ENCODE measurements at regions not wholly inside any gene's neighbourhood (a gene's known extent, or its start where the extent isn't known, plus 50 kb on each side); places are given as distances from the start of the nearest gene placed in this dataset.
"Not testable (repeated sequence)": the region's sequence is repeated elsewhere in the genome, so short reads cannot be mapped to it uniquely, and the experiment has no call there.

- not testable (repeated sequence) for DNase-seq (ENCODE audit: low spot score)
Observed at GRCh38 chr1:109857702-109858101, 52.9 kb upstream of the CSF1 start.

- DNase-seq (ENCODE audit: low spot score), result not testable (repeated sequence)
Observed at GRCh38 chr1:109855986-109856385, 54.7 kb upstream of the CSF1 start.

DNA sequence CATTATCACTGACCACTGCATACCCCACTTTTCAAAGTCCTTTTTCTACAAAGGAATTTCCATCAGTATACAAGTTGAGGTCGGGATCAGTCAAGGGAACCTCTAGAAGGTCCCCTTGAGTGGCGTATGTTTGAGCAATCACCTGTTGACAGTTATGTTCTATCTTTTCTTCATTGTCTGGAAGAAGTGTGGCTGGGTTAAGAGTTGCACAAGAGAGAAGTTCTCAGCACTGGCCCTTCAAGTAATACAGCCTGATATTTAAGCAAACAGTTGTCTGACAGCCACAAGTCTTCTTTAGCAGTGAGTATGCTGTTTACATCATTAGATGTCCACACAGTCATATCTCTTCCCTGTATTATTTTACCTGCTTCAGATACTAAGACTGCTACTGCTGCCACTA is 56.7 kb upstream of the CSF1 start:
- DNase-seq (ENCODE audit: low spot score), result not testable (repeated sequence)

DNA sequence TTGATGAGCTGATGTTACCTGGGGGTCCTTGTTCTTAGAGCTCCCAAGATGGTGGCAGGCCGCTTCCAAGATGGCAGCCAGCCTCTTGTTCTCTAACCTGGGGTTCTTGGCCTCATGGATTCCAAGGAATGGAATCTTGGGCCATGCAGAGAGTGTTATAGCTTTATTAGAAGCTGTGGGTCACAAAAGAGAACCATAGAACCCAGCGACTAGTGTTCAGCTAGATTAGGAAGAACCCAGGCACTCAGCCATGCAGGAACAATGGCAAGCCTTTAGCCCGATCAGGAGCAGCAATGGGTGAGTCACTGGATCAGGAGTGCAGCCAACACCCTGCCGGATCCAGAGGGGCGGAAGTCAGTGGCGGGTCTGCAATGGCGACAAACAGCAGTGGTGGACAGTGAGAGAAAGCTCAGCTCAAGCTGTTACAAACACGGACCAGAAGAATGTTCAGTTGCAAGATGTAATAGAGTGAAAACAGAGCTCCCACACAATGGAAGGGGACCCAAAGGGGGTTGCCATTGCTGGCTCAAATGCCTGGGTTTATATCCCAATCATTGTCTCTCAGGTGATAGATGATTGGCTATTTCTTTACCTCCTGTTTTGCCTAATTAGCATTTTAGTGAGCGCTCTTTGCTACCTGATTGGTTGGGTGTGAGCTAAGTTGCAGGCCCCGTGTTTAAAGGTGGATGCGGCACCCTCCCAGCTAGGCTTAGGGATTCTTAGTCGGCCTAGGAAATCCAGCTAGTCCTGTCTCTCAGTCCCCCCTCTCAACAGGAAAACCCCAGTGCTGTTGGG is 58.2 kb upstream of the CSF1 start:
- DNase-seq (ENCODE audit: low spot score), result peak; percentile 84

DNA sequence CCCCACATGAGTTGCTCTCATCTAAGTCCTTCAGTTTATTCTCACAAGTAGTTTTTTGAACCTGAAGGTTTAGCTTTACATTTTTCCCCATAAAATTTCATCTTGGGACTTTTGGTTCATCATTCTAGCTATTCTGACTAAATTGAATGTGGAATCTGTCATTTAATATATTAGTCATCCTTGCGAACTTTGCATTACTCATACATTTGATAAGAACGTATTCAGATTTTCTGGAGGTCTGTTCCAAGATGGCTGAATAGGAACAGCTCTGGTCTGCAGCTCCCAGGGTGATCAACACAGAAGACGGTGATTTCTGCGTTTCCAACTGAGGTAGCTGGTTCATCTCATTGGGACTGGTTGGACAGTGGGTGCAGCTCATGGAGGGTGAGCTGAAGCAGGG is 59.8 kb upstream of the CSF1 start:
- peak; percentile 46 for DNase-seq (ENCODE audit: low spot score)

DNA sequence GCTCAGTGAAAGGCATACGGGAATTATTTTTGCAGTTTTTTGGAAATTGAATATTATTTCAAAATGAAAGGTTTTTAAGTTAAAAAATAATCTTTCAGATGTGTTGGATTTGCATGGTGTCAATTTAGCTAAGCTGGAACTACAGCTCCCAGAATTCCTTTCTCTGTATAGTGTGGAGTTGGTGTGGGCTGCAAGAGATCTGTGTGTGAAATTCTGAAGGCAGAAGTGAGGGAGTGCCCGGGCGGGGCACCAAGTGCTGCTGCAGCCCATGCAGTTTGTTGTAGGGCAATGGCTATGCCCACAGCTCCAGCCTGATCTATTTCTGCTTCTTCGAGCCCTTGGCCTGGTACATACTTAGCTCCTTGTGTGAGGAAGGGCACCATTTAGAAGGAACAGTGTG is 60.5 kb upstream of the CSF1 start:
- no peak for DNase-seq (ENCODE audit: low spot score)

GRCh38 chr1:109849655-109850054 is 61.0 kb upstream of the CSF1 start:
- DNase-seq (ENCODE audit: low spot score), result no peak

DNA sequence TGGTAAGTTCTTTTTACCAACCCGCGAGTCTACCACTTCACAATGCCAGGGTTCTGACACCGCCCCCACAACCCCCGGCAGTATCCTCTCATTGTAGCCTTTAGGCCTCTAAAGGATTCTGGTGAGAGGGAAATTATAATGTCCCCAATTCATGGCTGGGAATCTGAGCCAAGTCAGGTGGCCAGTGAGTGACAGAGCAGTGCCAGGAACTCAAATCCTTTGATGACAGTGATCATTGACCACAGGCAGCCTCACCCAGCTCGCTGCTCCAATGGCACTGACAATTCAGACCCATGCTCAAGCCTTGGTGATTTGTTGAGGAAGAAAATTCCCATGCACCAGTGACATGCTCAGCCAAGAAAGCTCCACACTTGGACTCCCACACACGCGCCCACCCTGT is 63.4 kb upstream of the CSF1 start:
- DNase-seq (ENCODE audit: low spot score), result no peak

GRCh38 chr1:109846846-109847245 is 63.8 kb upstream of the CSF1 start:
- no peak for DNase-seq (ENCODE audit: low spot score)

- DNase-seq (ENCODE audit: low spot score), result no peak
Observed at GRCh38 chr1:109846162-109846561, 64.5 kb upstream of the CSF1 start.

DNA sequence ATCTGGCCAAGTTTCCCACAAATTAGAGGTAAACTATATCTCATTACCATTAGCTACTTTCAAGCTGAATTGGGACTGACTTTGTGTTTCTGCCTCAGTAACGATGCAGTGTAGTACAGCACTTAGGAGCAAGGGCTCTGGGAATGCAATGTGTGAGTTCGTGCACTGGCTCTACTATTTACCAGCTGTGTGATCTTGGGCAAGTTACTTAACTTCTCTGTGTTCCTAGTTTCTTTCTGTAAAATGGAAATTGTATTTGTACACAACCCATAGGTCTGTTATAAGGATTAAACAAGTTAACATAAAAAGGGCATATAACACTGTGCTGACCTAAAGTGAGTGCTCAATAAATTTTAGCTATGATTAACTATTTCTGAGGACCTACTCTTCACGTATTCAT is 65.0 kb upstream of the CSF1 start:
- DNase-seq (ENCODE audit: low spot score), result no peak

DNA sequence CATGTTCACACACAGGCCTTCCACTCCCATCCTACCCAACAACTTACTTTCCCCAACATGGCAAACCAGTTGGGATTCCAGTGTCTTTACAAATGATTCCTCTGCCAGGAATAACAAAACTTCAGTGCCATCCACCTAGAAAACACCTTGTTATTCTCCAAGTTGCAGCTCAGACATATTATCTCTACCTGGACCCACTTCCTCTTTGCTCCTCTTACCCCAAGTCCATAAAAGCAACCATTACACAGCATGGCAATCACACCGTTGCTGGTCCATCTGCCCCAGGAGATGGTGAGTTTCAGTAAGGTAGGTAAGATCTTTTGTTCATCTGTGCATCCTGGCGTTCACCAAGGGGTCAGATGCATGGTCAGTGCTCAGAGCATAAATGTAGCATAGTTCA is 66.0 kb upstream of the CSF1 start:
- DNase-seq (ENCODE audit: low spot score), result no peak

GRCh38 chr1:109840011-109840629 is 70.5 kb upstream of the CSF1 start:
- no peak for DNase-seq (ENCODE audit: low spot score)

GRCh38 chr1:109839276-109839675 is 71.4 kb upstream of the CSF1 start:
- DNase-seq (ENCODE audit: low spot score), result peak; percentile 81

DNA sequence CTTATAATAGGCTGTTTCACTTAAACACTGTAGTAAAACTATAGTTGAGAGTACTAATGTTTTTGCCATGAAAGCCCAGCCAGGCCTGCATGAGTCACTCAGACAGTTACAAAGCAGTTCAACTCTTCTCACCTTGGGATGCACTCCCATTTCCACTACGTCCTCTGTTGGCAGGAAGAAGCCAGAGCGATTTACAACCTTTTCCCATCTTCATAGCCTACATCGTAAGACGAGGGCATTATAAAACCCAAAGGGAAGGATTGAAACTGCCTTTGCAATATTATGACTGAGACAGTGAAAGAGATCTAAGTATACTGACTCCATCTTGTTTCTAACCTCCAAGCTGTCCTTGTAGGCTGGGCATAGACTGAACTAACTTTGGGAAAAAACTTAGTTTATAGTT is 71.8 kb upstream of the CSF1 start:
- DNase-seq (ENCODE audit: low spot score), result peak; percentile 90

DNA sequence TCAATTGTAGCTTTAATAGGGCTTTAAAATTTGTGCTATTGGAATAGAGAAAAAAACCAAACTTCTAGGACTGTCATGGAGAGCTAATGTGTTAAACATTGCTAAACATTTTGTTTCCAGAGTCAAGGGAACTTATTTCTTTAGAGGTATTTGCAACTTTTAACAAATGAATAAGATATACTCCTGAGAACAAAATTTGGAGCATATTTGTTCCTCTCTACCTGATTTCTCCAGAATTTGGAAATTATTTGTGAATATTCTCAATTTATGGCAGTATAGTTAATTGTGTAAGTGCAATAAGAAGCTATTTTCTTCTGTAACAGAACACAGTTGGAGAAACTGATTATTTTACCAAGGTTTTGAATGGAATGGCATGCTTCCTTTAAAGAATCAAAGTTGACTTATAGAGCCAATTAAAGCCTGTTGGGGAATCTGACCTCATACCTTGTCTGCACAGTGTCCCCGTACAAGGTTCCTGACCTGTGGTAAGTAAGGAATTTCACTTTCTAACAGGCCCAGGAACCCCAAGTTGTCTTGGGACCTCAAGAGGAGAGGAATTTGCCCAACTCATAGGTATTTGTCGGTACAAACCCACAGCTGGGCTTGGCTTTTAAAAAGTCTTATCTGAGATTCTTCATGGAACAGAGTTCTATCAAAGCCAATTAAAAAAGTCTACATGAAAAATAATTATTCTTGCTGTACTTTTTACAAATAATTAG is 72.6 kb upstream of the CSF1 start:
- DNase-seq (ENCODE audit: low spot score), result peak; percentile 55

- DNase-seq (ENCODE audit: low spot score), result not testable (repeated sequence)
Observed at GRCh38 chr1:109835645-109836044, 71.9 kb upstream of the EPS8L3 start.

- no peak for DNase-seq (ENCODE audit: low spot score)
Observed at GRCh38 chr1:109834951-109835350, 71.2 kb upstream of the EPS8L3 start.

GRCh38 chr1:109832945-109833344 is 69.2 kb upstream of the EPS8L3 start:
- DNase-seq (ENCODE audit: low spot score), result no peak

DNA sequence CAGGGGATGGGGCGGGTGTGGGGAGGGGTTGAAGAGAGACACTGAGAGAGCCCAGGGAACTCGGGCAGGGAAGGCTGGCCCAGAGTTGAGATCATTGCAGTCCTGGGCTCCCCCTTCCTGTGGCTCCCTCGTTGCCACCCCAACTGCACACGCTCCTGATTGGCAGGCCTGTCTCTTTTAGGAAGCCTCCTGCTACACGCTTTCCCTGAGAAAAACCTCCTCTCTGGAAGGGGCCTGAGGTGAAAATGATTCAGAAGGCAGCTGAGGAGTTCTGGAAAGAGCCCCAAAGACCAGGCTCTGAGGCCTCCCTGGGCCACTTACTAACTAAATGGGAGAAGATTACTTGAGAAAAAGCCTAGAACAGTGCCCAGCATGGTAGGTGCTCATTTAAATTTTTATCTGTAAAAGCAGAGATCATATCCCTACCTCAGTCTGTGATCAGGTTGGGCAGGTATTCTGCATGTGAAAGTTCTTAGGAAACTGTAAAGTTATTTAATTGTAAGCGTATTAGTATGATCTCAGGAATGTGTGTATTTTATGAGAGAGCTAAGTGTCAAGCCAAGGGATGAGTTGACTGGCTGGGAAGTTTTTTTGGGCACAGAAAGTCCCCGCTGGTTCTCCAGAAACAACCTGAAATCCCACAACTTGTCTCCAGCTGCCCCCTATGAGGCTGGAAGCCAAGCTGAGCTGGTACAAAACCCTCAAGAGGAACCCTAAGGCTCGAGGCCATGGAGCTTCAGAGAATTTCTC is 65.2 kb upstream of the EPS8L3 start:
- DNase-seq (ENCODE audit: low spot score), result no peak

GRCh38 chr1:109827986-109828385 is 64.3 kb upstream of the EPS8L3 start:
- no peak for DNase-seq (ENCODE audit: low spot score)

- DNase-seq (ENCODE audit: low spot score), result no peak
Observed at GRCh38 chr1:109827466-109827865, 63.7 kb upstream of the EPS8L3 start.
